A673 (cell line): ENCODE measurements at regions not wholly inside any gene's neighbourhood (a gene's known extent, or its start where the extent isn't known, plus 50 kb on each side); places are given as distances from the start of the nearest gene placed in this dataset.
"Not testable (repeated sequence)": the region's sequence is repeated elsewhere in the genome, so short reads cannot be mapped to it uniquely, and the experiment has no call there.

Experiments used
- BruUV-seq: library from RNA; stranded (reverse); fragments of 400-500 nt; replicated peaks from 2 replicates; lab custom pipeline; 2021; lab: Mats Ljungman, UMichigan
- CTCF ChIA-PET: fragments of 300-600 bp; sonication (Branson Sonifier 250); formaldehyde crosslinking; loops from one replicate; lab custom pipeline; 2022; ENCODE audit warnings: antibody characterized with exemption; lab: Charles Lee
- POLR2A ChIA-PET: fragments of 300-600 bp; sonication (Branson Sonifier 250); formaldehyde crosslinking; loops from one replicate; lab custom pipeline; 2022; ENCODE audit warnings: antibody characterized with exemption; ENCODE audit not compliant: low non-redundant PET; lab: Charles Lee
- DNase-seq: peaks from one replicate; pipeline ENCODE4 v3.0.0-alpha.2; 2015; ENCODE audit warnings: low spot score
- H3K27ac ChIP-seq: fragments of 200-600 bp; sonication (generic); 2 replicates; pipeline ENCODE4 v1.5.1; 2016; ENCODE audit warnings: mixed run types, low read depth, mild to moderate bottlenecking, mixed read lengths, antibody characterized with exemption, low read length; ENCODE audit not compliant: poor library complexity, severe bottlenecking
- H3K27me3 ChIP-seq: fragments of 200-600 bp; sonication (generic); replicated peaks from 2 replicates; pipeline ENCODE4 v1.6.1; 2017; ENCODE audit warnings: mixed run types, low read depth, mild to moderate bottlenecking, mixed read lengths, antibody characterized with exemption, low read length; ENCODE audit not compliant: insufficient read depth, poor library complexity
- H3K36me3 ChIP-seq: fragments of 200-600 bp; sonication (generic); 2 replicates; pipeline ENCODE4 v1.6.1; 2016; ENCODE audit warnings: mixed run types, mild to moderate bottlenecking, mixed read lengths, antibody characterized with exemption, low read length; ENCODE audit not compliant: insufficient read depth, poor library complexity, severe bottlenecking
- H3K4me1 ChIP-seq: fragments of 200-600 bp; sonication (generic); 2 replicates; pipeline ENCODE4 v1.6.1; 2017; ENCODE audit warnings: mixed run types, mild to moderate bottlenecking, mixed read lengths, antibody characterized with exemption, low read length; ENCODE audit not compliant: insufficient read depth, poor library complexity, severe bottlenecking
- H3K4me3 ChIP-seq: fragments of 200-600 bp; sonication (generic); 2 replicates; pipeline ENCODE4 v1.5.1; 2016; ENCODE audit warnings: low read depth, mixed run types, mild to moderate bottlenecking, mixed read lengths, low read length; ENCODE audit not compliant: poor library complexity, severe bottlenecking
- H3K9me3 ChIP-seq: fragments of 200-600 bp; sonication (generic); 2 replicates; pipeline ENCODE4 v1.6.1; 2016; ENCODE audit warnings: mixed run types, low read depth, mild to moderate bottlenecking, mixed read lengths, antibody characterized with exemption, low read length; ENCODE audit not compliant: poor library complexity, severe bottlenecking
- CTCF ChIP-seq: fragments of 300-800, 200-600 bp; sonication (generic); conservative IDR thresholded peaks from 2 replicates; pipeline ENCODE4 v1.5.1; 2017; ENCODE audit warnings: low read depth, mild to moderate bottlenecking, antibody characterized with exemption, low read length, moderate library complexity, mixed read lengths
- EZH2 ChIP-seq: fragments of 200-600 bp; sonication (generic); IDR thresholded peaks from 2 replicates; pipeline ENCODE4 v1.6.1; 2017; ENCODE audit warnings: borderline replicate concordance, low read depth, mild to moderate bottlenecking, mixed read lengths, antibody characterized with exemption, low read length; ENCODE audit not compliant: poor library complexity, severe bottlenecking
- intact Hi-C: fragments of 100-400 bp; cut with micrococcal nuclease; formaldehyde crosslinking; loops from one replicate; pipeline ENCODE4 v1.10.0; 2022; ENCODE audit not compliant: unreplicated experiment

- no TSS peak for BruUV-seq
- H3K27ac ChIP-seq, result no peak overlapping the region
- intact Hi-C loops, result no loop called here
- no peak overlapping the region for H3K4me3 ChIP-seq
- no peak for DNase-seq
- H3K36me3 ChIP-seq, result no peaks in the 10 kb centered on the region
- ChIA-PET CTCF (no interaction called here), POLR2A (no interaction called here)
- no peaks in the 10 kb centered on the region for H3K4me1 ChIP-seq
- no peaks in the 10 kb centered on the region for H3K9me3 ChIP-seq
- TF ChIP-seq EZH2 (no peak), CTCF (no peak)
- no peaks in the 10 kb centered on the region for H3K27me3 ChIP-seq
These were observed 133.8 kb downstream of the SLC35B3 start for GRCh38 chr6:8301502-8301901.

GRCh38 chr6:8299034-8299433, 136.3 kb downstream of the SLC35B3 start:
- TF ChIP-seq CTCF, result no peak
- TF ChIP-seq EZH2, result no peak
- Histone ChIP-seq H3K36me3 (no peaks in the 10 kb centered on the region), H3K27me3 (no peaks in the 10 kb centered on the region), H3K4me1 (no peaks in the 10 kb centered on the region), H3K4me3 (no peak overlapping the region), H3K27ac (no peak overlapping the region), H3K9me3 (no peaks in the 10 kb centered on the region)
- intact Hi-C loops, result no loop called here
- BruUV-seq, result no TSS peak
- ChIA-PET POLR2A (no interaction called here), CTCF (no interaction called here)
- no peak for DNase-seq

GRCh38 chr6:8282946-8283345, 152.4 kb downstream of the SLC35B3 start:
- intact Hi-C loops, H3K36me3 ChIP-seq, H3K27me3 ChIP-seq, H3K27ac ChIP-seq, H3K9me3 ChIP-seq, DNase-seq, H3K4me3 ChIP-seq, CTCF ChIA-PET, BruUV-seq: not testable (repeated sequence)
- POLR2A ChIA-PET, result interaction anchor here (0.6 kb wide), 1 partner anchor 1563 kb away, joined by 8 read pairs; no protein-coding TSS in a partner anchor
- peaks cover 15% of the 10 kb centered on the region for H3K4me1 ChIP-seq

GRCh38 chr6:8282380-8282779, 153.0 kb downstream of the SLC35B3 start:
- ChIA-PET POLR2A (no interaction called here), CTCF (no interaction called here)
- Histone ChIP-seq H3K4me3 (no peak overlapping the region), H3K27ac (no peak overlapping the region), H3K36me3 (no peaks in the 10 kb centered on the region), H3K27me3 (no peaks in the 10 kb centered on the region), H3K9me3 (no peaks in the 10 kb centered on the region), H3K4me1 (peaks cover 15% of the 10 kb centered on the region)
- TF ChIP-seq EZH2 (no peak), CTCF (no peak)
- BruUV-seq, result no TSS peak
- intact Hi-C loops, result no loop called here
- DNase-seq, result no peak
